Neural progenitor cell (in vitro differentiated cells): ENCODE measurements at regions not wholly inside any gene's neighbourhood (a gene's known extent, or its start where the extent isn't known, plus 50 kb on each side); places are given as distances from the start of the nearest gene placed in this dataset.

Source experiments
- DNase-seq: peaks from one replicate; pipeline ENCODE4 v3.0.0-alpha.2; 2016; ENCODE audit warnings: low spot score
- H2AFZ ChIP-seq: fragments of 200-600 bp; sonication (generic); replicated peaks from 2 replicates; pipeline ENCODE4 v1.6.1; 2016; ENCODE audit warnings: antibody characterized with exemption
- H3F3A ChIP-seq: fragments of 200-600 bp; sonication (generic); 2 replicates; pipeline ENCODE4 v1.6.1; 2016; ENCODE audit warnings: antibody characterized with exemption, low read depth
- H3K27ac ChIP-seq: fragments of 200-600 bp; sonication (generic); 2 replicates; pipeline ENCODE4 v1.5.1; 2016; ENCODE audit warnings: mild to moderate bottlenecking
- H3K27me3 ChIP-seq: fragments of 200-600 bp; sonication (generic); 2 replicates; pipeline ENCODE4 v1.6.1; 2016; ENCODE audit warnings: mild to moderate bottlenecking, moderate library complexity
- H3K36me3 ChIP-seq: fragments of 200-600 bp; sonication (generic); 2 replicates; pipeline ENCODE4 v1.5.1; 2016
- H3K4me1 ChIP-seq: fragments of 200-600 bp; sonication (generic); 2 replicates; pipeline ENCODE4 v1.6.1; 2016; ENCODE audit warnings: mixed run types
- H3K4me2 ChIP-seq: fragments of 200-600 bp; sonication (generic); 2 replicates; pipeline ENCODE4 v1.6.1; 2016
- H3K4me3 ChIP-seq: fragments of 200-600 bp; sonication (generic); 2 replicates; pipeline ENCODE4 v1.5.1; 2016
- H3K79me2 ChIP-seq: fragments of 200-600 bp; sonication (generic); 2 replicates; pipeline ENCODE4 v1.6.1; 2016; ENCODE audit warnings: low read depth
- H3K9ac ChIP-seq: fragments of 200-600 bp; sonication (generic); 2 replicates; pipeline ENCODE4 v1.6.1; 2016
- H3K9me3 ChIP-seq: fragments of 200-600 bp; sonication (generic); 2 replicates; pipeline ENCODE4 v1.5.1; 2016; ENCODE audit warnings: low read depth
- H4K20me1 ChIP-seq: fragments of 200-600 bp; sonication (generic); 2 replicates; pipeline ENCODE4 v1.6.1; 2016; ENCODE audit warnings: low read depth
- H3K27ac Mint-ChIP-seq: 3 replicates; pipeline ENCODE4 v1.8.0; 2021; ENCODE audit warnings: mixed read lengths
- H3K27me3 Mint-ChIP-seq: 2 replicates; pipeline ENCODE4 v1.8.0; 2022; ENCODE audit warnings: low read depth, mild to moderate bottlenecking, inconsistent platforms, moderate library complexity, mixed read lengths; ENCODE audit not compliant: insufficient read depth
- H3K36me3 Mint-ChIP-seq: 3 replicates; pipeline ENCODE4 v1.8.0; 2021; ENCODE audit warnings: mixed read lengths
- H3K4me1 Mint-ChIP-seq: 3 replicates; pipeline ENCODE4 v1.8.0; 2021; ENCODE audit warnings: mixed read lengths
- H3K4me3 Mint-ChIP-seq: 3 replicates; pipeline ENCODE4 v1.8.0; 2021; ENCODE audit warnings: mild to moderate bottlenecking, moderate library complexity, mixed read lengths
- H3K9me3 Mint-ChIP-seq: 3 replicates; pipeline ENCODE4 v1.8.0; 2020; ENCODE audit warnings: mixed read lengths
- CTCF ChIP-seq: fragments of 200-600 bp; sonication (generic); IDR thresholded peaks from 2 replicates; pipeline ENCODE4 v1.5.1; 2017; ENCODE audit warnings: antibody characterized with exemption, mild to moderate bottlenecking
- EZH2 ChIP-seq: fragments of 200-600 bp; sonication (generic); IDR thresholded peaks from 2 replicates; pipeline ENCODE4 v1.6.1; 2017; ENCODE audit warnings: antibody characterized with exemption, mild to moderate bottlenecking, moderate library complexity
- EZH2phosphoT487 ChIP-seq: fragments of 200-600 bp; sonication (generic); IDR thresholded peaks from 2 replicates; pipeline ENCODE4 v1.6.1; 2017; ENCODE audit warnings: antibody characterized with exemption

- Mint-ChIP-seq H3K27ac (no peak overlapping the region), H3K4me1 (peaks cover 22% of the 10 kb centered on the region)
- no peaks in the 10 kb centered on the region for H3K79me2 ChIP-seq
Measured at GRCh38 chr4:126435491-126435890, 1120.7 kb downstream of the FAT4 start.

GRCh38 chr4:126440297-126440696 lies 1125.5 kb downstream of the FAT4 start:
- H3K4me3 Mint-ChIP-seq: no peak overlapping the region
- peaks cover 34% of the 10 kb centered on the region for H3K4me1 Mint-ChIP-seq
- no peak overlapping the region for H3K9ac ChIP-seq
- H3K27ac Mint-ChIP-seq: peak overlapping the region; percentile 62
- no peak overlapping the region for H3K27ac ChIP-seq
- peaks cover 23% of the 10 kb centered on the region for H3K4me1 ChIP-seq
- TF ChIP-seq EZH2 (no peak), CTCF (no peak), EZH2phosphoT487 (no peak)
- no peak overlapping the region for H3K4me3 ChIP-seq
- no peaks in the 10 kb centered on the region for H3K9me3 Mint-ChIP-seq
- H3F3A ChIP-seq: no peaks in the 10 kb centered on the region
- no peak overlapping the region for H2AFZ ChIP-seq
- H3K4me2 ChIP-seq: peak overlapping the region; percentile 17
- no peaks in the 10 kb centered on the region for H4K20me1 ChIP-seq
- H3K36me3 ChIP-seq: no peaks in the 10 kb centered on the region
- H3K27me3 Mint-ChIP-seq: peaks cover 2% of the 10 kb centered on the region
- H3K36me3 Mint-ChIP-seq: no peaks in the 10 kb centered on the region
- no peaks in the 10 kb centered on the region for H3K27me3 ChIP-seq
- no peaks in the 10 kb centered on the region for H3K79me2 ChIP-seq
- no peaks in the 10 kb centered on the region for H3K9me3 ChIP-seq
- DNase-seq: peak; percentile 70

More at GRCh38 chr4:126435491-126435890, 1120.7 kb downstream of the FAT4 start:
- Mint-ChIP-seq H3K27me3 (peaks cover 2% of the 10 kb centered on the region), H3K9me3 (no peaks in the 10 kb centered on the region), H3K4me3 (no peak overlapping the region), H3K36me3 (no peaks in the 10 kb centered on the region)
- Histone ChIP-seq H3K27me3 (no peaks in the 10 kb centered on the region), H2AFZ (no peak overlapping the region), H3K4me2 (no peak overlapping the region), H3K9me3 (no peaks in the 10 kb centered on the region), H3F3A (no peaks in the 10 kb centered on the region), H3K4me1 (peaks cover 11% of the 10 kb centered on the region), H3K4me3 (no peak overlapping the region), H4K20me1 (no peaks in the 10 kb centered on the region), H3K9ac (no peak overlapping the region), H3K36me3 (no peaks in the 10 kb centered on the region), H3K27ac (no peak overlapping the region)
- no peak for DNase-seq
- TF ChIP-seq EZH2: no peak
- TF ChIP-seq EZH2phosphoT487: no peak
- no peak for TF ChIP-seq CTCF

GRCh38 chr4:126441173-126442035 lies 1126.6 kb downstream of the FAT4 start:
- H3K79me2 ChIP-seq: no peaks in the 10 kb centered on the region
- H4K20me1 ChIP-seq: no peaks in the 10 kb centered on the region
- H3K27ac ChIP-seq: no peak overlapping the region
- peaks cover 34% of the 10 kb centered on the region for H3K4me1 Mint-ChIP-seq
- H3K4me1 ChIP-seq: peaks cover 23% of the 10 kb centered on the region
- H3K4me3 ChIP-seq: no peak overlapping the region
- TF ChIP-seq CTCF (no peak), EZH2phosphoT487 (no peak), EZH2 (no peak)
- H2AFZ ChIP-seq: no peak overlapping the region
- H3K9ac ChIP-seq: no peak overlapping the region
- peak overlapping the region; percentile 8 for H3K27ac Mint-ChIP-seq
- no peaks in the 10 kb centered on the region for H3K36me3 Mint-ChIP-seq
- H3F3A ChIP-seq: no peaks in the 10 kb centered on the region
- H3K4me3 Mint-ChIP-seq: no peak overlapping the region
- H3K36me3 ChIP-seq: no peaks in the 10 kb centered on the region
- no peaks in the 10 kb centered on the region for H3K27me3 ChIP-seq
- no peak overlapping the region for H3K4me2 ChIP-seq
- H3K9me3 Mint-ChIP-seq: no peaks in the 10 kb centered on the region
- no peaks in the 10 kb centered on the region for H3K9me3 ChIP-seq
- no peak for DNase-seq
- H3K27me3 Mint-ChIP-seq: no peaks in the 10 kb centered on the region
